SK-N-SH treated with all-trans-retinoic acid at 6 μM for 48 hours (cell line): ENCODE measurements at regions not wholly inside any gene's neighbourhood (a gene's known extent, or its start where the extent isn't known, plus 50 kb on each side); places are given as distances from the start of the nearest gene placed in this dataset.

Experiments
- ATAC-seq: fragments of 200-7000 bp; cut with Tn5 transposase; 3 replicates; pipeline ENCODE4 v1.9.1; 2020; ENCODE audit warnings: mild to moderate bottlenecking, moderate library complexity
- ARNTL ChIP-seq: fragments of 450-650 bp; formaldehyde crosslinking; IDR thresholded peaks from 2 replicates; pipeline ENCODE4 v1.5.0; 2020; ENCODE audit warnings: low read depth, mild to moderate bottlenecking, moderate library complexity, borderline replicate concordance
- CSDC2 ChIP-seq: fragments of 250-450 bp; sonication (Bioruptor Pico); IDR thresholded peaks from 2 replicates; pipeline ENCODE4 v1.5.0; 2020; ENCODE audit warnings: mild to moderate bottlenecking, moderate library complexity
- CSRNP3 ChIP-seq: fragments of 250-450 bp; sonication (Bioruptor Pico); IDR thresholded peaks from 2 replicates; pipeline ENCODE4 v1.5.1; 2021; ENCODE audit warnings: mild to moderate bottlenecking, moderate library complexity
- ESRRG ChIP-seq: fragments of 250-450 bp; sonication (Bioruptor Pico); IDR thresholded peaks from 2 replicates; pipeline ENCODE4 v1.6.1; 2021; ENCODE audit warnings: mild to moderate bottlenecking
- GLIS3 ChIP-seq: fragments of 250-450 bp; sonication (Bioruptor Pico); IDR thresholded peaks from 2 replicates; pipeline ENCODE4 v1.5.0; 2020; ENCODE audit warnings: mild to moderate bottlenecking, moderate library complexity
- ISL1 ChIP-seq: fragments of 250-450 bp; sonication (Bioruptor Pico); IDR thresholded peaks from 2 replicates; pipeline ENCODE4 v2.1.2; 2022; ENCODE audit warnings: mild to moderate bottlenecking, moderate library complexity
- OSR1 ChIP-seq: fragments of 250-450 bp; sonication (Bioruptor Pico); IDR thresholded peaks from 2 replicates; pipeline ENCODE4 v1.8.0; 2022; ENCODE audit warnings: moderate library complexity, mild to moderate bottlenecking, inconsistent platforms
- PATZ1 ChIP-seq: fragments of 250-450 bp; sonication (Bioruptor Pico); IDR thresholded peaks from 2 replicates; pipeline ENCODE4 v1.8.0; 2020; ENCODE audit warnings: mild to moderate bottlenecking, moderate library complexity, borderline replicate concordance
- POU6F1 ChIP-seq: fragments of 250-450 bp; sonication (Bioruptor Pico); IDR thresholded peaks from 2 replicates; pipeline ENCODE4 v1.8.0; 2021; ENCODE audit warnings: low read depth, mild to moderate bottlenecking, moderate library complexity, borderline replicate concordance
- PPARA ChIP-seq: fragments of 250-450 bp; sonication (Bioruptor Pico); IDR thresholded peaks from 2 replicates; pipeline ENCODE4 v1.5.0; 2020; ENCODE audit warnings: mild to moderate bottlenecking, borderline replicate concordance
- RARB ChIP-seq: fragments of 250-450 bp; sonication (Bioruptor Pico); IDR thresholded peaks from 2 replicates; pipeline ENCODE4 v1.8.0; 2021; ENCODE audit warnings: mild to moderate bottlenecking, moderate library complexity
- SNAI2 ChIP-seq: fragments of 250-450 bp; sonication (Bioruptor Pico); IDR thresholded peaks from 2 replicates; pipeline ENCODE4 v1.5.0; 2020; ENCODE audit warnings: mild to moderate bottlenecking, moderate library complexity
- TCF4 ChIP-seq: fragments of 250-450 bp; sonication (Bioruptor Pico); IDR thresholded peaks from 2 replicates; pipeline ENCODE4 v1.8.0; 2021; ENCODE audit warnings: mild to moderate bottlenecking, moderate library complexity, borderline replicate concordance
- TSHZ2 ChIP-seq: fragments of 250-450 bp; sonication (Bioruptor Pico); IDR thresholded peaks from 2 replicates; pipeline ENCODE4 v1.5.0; 2020; ENCODE audit warnings: mild to moderate bottlenecking, moderate library complexity
- ZC3H10 ChIP-seq: fragments of 250-450 bp; sonication (Bioruptor Pico); IDR thresholded peaks from 2 replicates; pipeline ENCODE4 v1.5.1; 2021; ENCODE audit warnings: mild to moderate bottlenecking, moderate library complexity
- ZFP3 ChIP-seq: fragments of 250-450 bp; sonication (Bioruptor Pico); IDR thresholded peaks from 2 replicates; pipeline ENCODE4 v1.5.0; 2020; ENCODE audit warnings: mild to moderate bottlenecking, moderate library complexity
- ZNF565 ChIP-seq: fragments of 450-650 bp; formaldehyde crosslinking; conservative IDR thresholded peaks from 2 replicates; pipeline ENCODE4 v1.5.0; 2020; ENCODE audit warnings: low read depth, mild to moderate bottlenecking, moderate library complexity
- ZNF70 ChIP-seq: fragments of 450-650 bp; formaldehyde crosslinking; IDR thresholded peaks from 2 replicates; pipeline ENCODE4 v1.5.0; 2020; ENCODE audit warnings: mild to moderate bottlenecking, moderate library complexity
- ZNF8 ChIP-seq: fragments of 450-650 bp; formaldehyde crosslinking; IDR thresholded peaks from 2 replicates; pipeline ENCODE4 v1.5.0; 2020; ENCODE audit warnings: mild to moderate bottlenecking, moderate library complexity

- no peak for ATAC-seq
Measured at GRCh38 chr16:35174016-35174415, 1714.6 kb downstream of the TP53TG3F start.

GRCh38 chr16:35176449-35176848, 1717.0 kb downstream of the TP53TG3F start:
- no peak for ATAC-seq
- no peak for TF ChIP-seq POU6F1 (CRISPR knock-in tag)
- no peak for TF ChIP-seq ZFP3 (CRISPR knock-in tag)
- no peak for TF ChIP-seq ZNF8 (CRISPR knock-in tag)
- TF ChIP-seq CSDC2 (CRISPR knock-in tag) = no peak
- TF ChIP-seq ARNTL = no peak
- no peak for TF ChIP-seq ISL1 (CRISPR knock-in tag)
- TF ChIP-seq ZC3H10 = no peak
- no peak for TF ChIP-seq PPARA (CRISPR knock-in tag)
- TF ChIP-seq TCF4 (CRISPR knock-in tag) = no peak
- no peak for TF ChIP-seq PATZ1
- no peak for TF ChIP-seq SNAI2 (CRISPR knock-in tag)
- no peak for TF ChIP-seq TSHZ2 (CRISPR knock-in tag)
- TF ChIP-seq OSR1 (CRISPR knock-in tag) = no peak
- TF ChIP-seq ZNF70 (CRISPR knock-in tag) = no peak

More at GRCh38 chr16:35174016-35174415, 1714.6 kb downstream of the TP53TG3F start:
- TF ChIP-seq GLIS3 (CRISPR knock-in tag) = no peak
- no peak for TF ChIP-seq ESRRG (CRISPR knock-in tag)
- no peak for TF ChIP-seq TSHZ2 (CRISPR knock-in tag)
- no peak for TF ChIP-seq TCF4 (CRISPR knock-in tag)
- no peak for TF ChIP-seq OSR1 (CRISPR knock-in tag)
- TF ChIP-seq, all 23 proteins: peak for 0

- TF ChIP-seq ZNF70 (CRISPR knock-in tag) (no peak), TSHZ2 (CRISPR knock-in tag) (no peak), ZFP3 (CRISPR knock-in tag) (no peak), RARB (CRISPR knock-in tag) (no peak), CSRNP3 (CRISPR knock-in tag) (no peak), GLIS3 (CRISPR knock-in tag) (no peak), ZNF565 (CRISPR knock-in tag) (no peak), TCF4 (CRISPR knock-in tag) (no peak), ESRRG (CRISPR knock-in tag) (no peak), CSDC2 (CRISPR knock-in tag) (no peak)
- TF ChIP-seq, all 23 proteins: peak for 0
- no peak for ATAC-seq
Measured at GRCh38 chr16:35177851-35178250, 1718.4 kb downstream of the TP53TG3F start.
